ENCODE measurements at regions not wholly inside any gene's neighbourhood (a gene's known extent, or its start where the extent isn't known, plus 50 kb on each side); places are given as distances from the start of the nearest gene placed in this dataset.

DNA sequence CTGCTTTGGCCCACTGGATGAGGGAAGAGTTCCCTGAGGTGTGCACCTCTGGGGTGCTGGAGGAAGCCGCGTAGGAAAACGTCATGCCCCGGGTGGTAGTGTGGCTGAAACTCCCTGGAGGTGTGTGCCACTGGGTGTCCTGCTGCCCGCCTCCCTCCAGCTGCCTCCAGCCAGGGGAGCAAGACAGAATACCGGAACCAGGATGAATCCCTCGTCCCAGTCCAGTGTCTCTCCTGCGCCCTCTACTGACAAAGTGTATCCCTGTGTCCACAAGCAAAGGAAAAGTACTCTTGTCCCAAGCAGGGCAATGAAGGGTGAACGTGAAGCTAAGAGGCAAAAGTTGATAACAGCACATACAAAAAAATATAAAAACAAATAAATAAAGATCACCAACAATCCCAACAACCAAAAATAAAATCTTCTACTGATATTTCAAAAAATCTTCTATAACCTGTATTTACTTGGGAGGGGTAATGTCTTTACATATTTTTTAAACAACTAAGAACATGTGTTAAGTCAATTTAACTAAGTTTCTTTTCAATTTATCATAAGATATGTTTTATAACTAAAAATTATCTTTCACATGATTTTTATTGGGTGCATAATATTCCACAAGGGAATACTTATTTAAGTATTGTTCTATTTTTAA is 437.6 kb downstream of the MAFB start:
- no peak for TF ChIP-seq JUN (IDR thresholded peaks at IDR 0.05; ENCODE audit: low read depth, low read length)
- TF ChIP-seq POLR2AphosphoS5 (IDR thresholded peaks at IDR 0.05; ENCODE audit: low read depth, low read length): no peak
- no peak for TF ChIP-seq KDM1A (IDR thresholded peaks at IDR 0.05; ENCODE audit: borderline replicate concordance, low read length)
- TF ChIP-seq, protein P1, sequence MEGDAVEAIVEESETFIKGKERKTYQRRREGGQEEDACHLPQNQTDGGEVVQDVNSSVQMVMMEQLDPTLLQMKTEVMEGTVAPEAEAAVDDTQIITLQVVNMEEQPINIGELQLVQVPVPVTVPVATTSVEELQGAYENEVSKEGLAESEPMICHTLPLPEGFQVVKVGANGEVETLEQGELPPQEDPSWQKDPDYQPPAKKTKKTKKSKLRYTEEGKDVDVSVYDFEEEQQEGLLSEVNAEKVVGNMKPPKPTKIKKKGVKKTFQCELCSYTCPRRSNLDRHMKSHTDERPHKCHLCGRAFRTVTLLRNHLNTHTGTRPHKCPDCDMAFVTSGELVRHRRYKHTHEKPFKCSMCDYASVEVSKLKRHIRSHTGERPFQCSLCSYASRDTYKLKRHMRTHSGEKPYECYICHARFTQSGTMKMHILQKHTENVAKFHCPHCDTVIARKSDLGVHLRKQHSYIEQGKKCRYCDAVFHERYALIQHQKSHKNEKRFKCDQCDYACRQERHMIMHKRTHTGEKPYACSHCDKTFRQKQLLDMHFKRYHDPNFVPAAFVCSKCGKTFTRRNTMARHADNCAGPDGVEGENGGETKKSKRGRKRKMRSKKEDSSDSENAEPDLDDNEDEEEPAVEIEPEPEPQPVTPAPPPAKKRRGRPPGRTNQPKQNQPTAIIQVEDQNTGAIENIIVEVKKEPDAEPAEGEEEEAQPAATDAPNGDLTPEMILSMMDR (IDR thresholded peaks at IDR 0.05; ENCODE audit: control extremely low read depth in 1 of 3, insufficient read depth in 1 of 3, low read depth in 1 of 3, low read length in 3 of 3): peak; percentile 79 to 85 (median 82)
- no peak for TF ChIP-seq POLR2A (IDR thresholded peaks at IDR 0.05; ENCODE audit: control extremely low read depth in 1 of 2, low read depth in 2 of 2, low read length in 2 of 2)
- TF ChIP-seq TEAD4 (IDR thresholded peaks at IDR 0.05; ENCODE audit: low read depth, low read length): no peak
- 0 out of 2 replicates have a peak, but pooled peaks have one; percentile 25 for TF ChIP-seq YY1 (IDR thresholded peaks at IDR 0.05; ENCODE audit: low read depth, low read length)
